GM23338 (cell line): ENCODE measurements at regions not wholly inside any gene's neighbourhood (a gene's known extent, or its start where the extent isn't known, plus 50 kb on each side); places are given as distances from the start of the nearest gene placed in this dataset.

Source experiments
- ATAC-seq: fragments of 200-7000 bp; cut with Tn5 transposase; 3 replicates; pipeline ENCODE4 v1.9.1; 2020
- DNase-seq: peaks from one replicate; pipeline ENCODE4 v3.0.0-alpha.2; 2015; ENCODE audit warnings: low spot score
- H2AFZ ChIP-seq: fragments of 200-600 bp; sonication (generic); 2 replicates; pipeline ENCODE4 v1.8.0; 2016; ENCODE audit warnings: antibody characterized with exemption, mild to moderate bottlenecking, moderate library complexity
- H3F3A ChIP-seq: fragments of 200-600 bp; sonication (generic); replicated peaks from 2 replicates; pipeline ENCODE4 v1.8.0; 2017; ENCODE audit warnings: antibody characterized with exemption, mixed run types, low read depth
- H3K27ac ChIP-seq: fragments of 200-600 bp; sonication (generic); 2 replicates; pipeline ENCODE4 v1.6.1; 2016; ENCODE audit warnings: low read depth
- H3K27me3 ChIP-seq: fragments of 200-600 bp; sonication (generic); 2 replicates; pipeline ENCODE4 v1.8.0; 2016; ENCODE audit warnings: mild to moderate bottlenecking, mixed run types, moderate library complexity; ENCODE audit not compliant: insufficient read depth
- H3K36me3 ChIP-seq: fragments of 200-600 bp; sonication (generic); 2 replicates; pipeline ENCODE4 v1.8.0; 2016; ENCODE audit warnings: mild to moderate bottlenecking; ENCODE audit not compliant: insufficient read depth
- H3K4me1 ChIP-seq: fragments of 200-600 bp; sonication (generic); 2 replicates; pipeline ENCODE4 v1.8.0; 2016; ENCODE audit warnings: mild to moderate bottlenecking, moderate library complexity; ENCODE audit not compliant: insufficient read depth
- H3K4me2 ChIP-seq: fragments of 200-600 bp; sonication (generic); 2 replicates; pipeline ENCODE4 v1.7.1; 2017; ENCODE audit warnings: mixed run types
- H3K4me3 ChIP-seq: fragments of 200-600 bp; sonication (generic); 2 replicates; pipeline ENCODE4 v1.6.1; 2016; ENCODE audit warnings: mixed run types
- H3K79me2 ChIP-seq: fragments of 200-600 bp; sonication (generic); replicated peaks from 2 replicates; pipeline ENCODE4 v1.8.0; 2017; ENCODE audit warnings: mild to moderate bottlenecking; ENCODE audit not compliant: insufficient read depth
- H3K9me2 ChIP-seq: fragments of 200-600 bp; sonication (generic); 2 replicates; pipeline ENCODE4 v1.8.0; 2017; ENCODE audit not compliant: insufficient read depth
- H4K20me1 ChIP-seq: fragments of 200-600 bp; sonication (generic); replicated peaks from 2 replicates; pipeline ENCODE4 v1.8.0; 2017; ENCODE audit warnings: mild to moderate bottlenecking; ENCODE audit not compliant: insufficient read depth
- H3K27ac Mint-ChIP-seq: 2 replicates; pipeline ENCODE4 v1.8.0; 2020; ENCODE audit warnings: inconsistent platforms, mild to moderate bottlenecking, moderate library complexity, mixed read lengths
- H3K27me3 Mint-ChIP-seq: 3 replicates; pipeline ENCODE4 v1.8.0; 2022; ENCODE audit warnings: low read depth, mild to moderate bottlenecking, moderate library complexity, mixed read lengths, inconsistent platforms; ENCODE audit not compliant: insufficient read depth, poor library complexity
- H3K36me3 Mint-ChIP-seq: 3 replicates; pipeline ENCODE4 v1.8.0; 2021; ENCODE audit warnings: low read depth, mild to moderate bottlenecking, inconsistent platforms, moderate library complexity, mixed read lengths
- H3K4me1 Mint-ChIP-seq: 3 replicates; pipeline ENCODE4 v1.8.0; 2020; ENCODE audit warnings: mild to moderate bottlenecking, inconsistent platforms, mixed read lengths
- H3K4me3 Mint-ChIP-seq: 3 replicates; pipeline ENCODE4 v1.8.0; 2021; ENCODE audit warnings: moderate library complexity, mild to moderate bottlenecking, inconsistent platforms, mixed read lengths
- H3K9me3 Mint-ChIP-seq: 3 replicates; pipeline ENCODE4 v1.8.0; 2020; ENCODE audit warnings: moderate library complexity, mild to moderate bottlenecking, inconsistent platforms, mixed read lengths
- EZH2 ChIP-seq: fragments of 200-600 bp; sonication (generic); IDR thresholded peaks from one replicate; pipeline ENCODE4 v1.8.0; 2017; ENCODE audit warnings: antibody characterized with exemption, mild to moderate bottlenecking, low read depth; ENCODE audit not compliant: unreplicated experiment
- EZH2phosphoT487 ChIP-seq: fragments of 200-600 bp; sonication (generic); IDR thresholded peaks from one replicate; pipeline ENCODE4 v1.8.1; 2018; ENCODE audit warnings: antibody characterized with exemption; ENCODE audit not compliant: unreplicated experiment
- NANOG ChIP-seq: IDR thresholded peaks from 2 replicates; pipeline ENCODE4 v1.6.1; 2016; ENCODE audit warnings: antibody characterized with exemption, borderline replicate concordance
- POLR2AphosphoS5 ChIP-seq: IDR thresholded peaks from 2 replicates; pipeline ENCODE4 v1.6.1; 2016; ENCODE audit warnings: antibody characterized with exemption, low read depth
- ZNF114 ChIP-seq: fragments of 250-450 bp; sonication (Bioruptor Pico); IDR thresholded peaks from 2 replicates; pipeline ENCODE4 v1.5.0; 2020; ENCODE audit warnings: mild to moderate bottlenecking, moderate library complexity
- ZNF331 ChIP-seq: fragments of 250-450 bp; sonication (Bioruptor Pico); IDR thresholded peaks from 2 replicates; pipeline ENCODE4 v1.5.0; 2020; ENCODE audit warnings: low read depth, mild to moderate bottlenecking, moderate library complexity
- TF ChIP-seq, protein P1 (sequence below): fragments of 250-450 bp; sonication (Bioruptor Pico); IDR thresholded peaks from 2 replicates; pipeline ENCODE4 v1.5.0; 2020; ENCODE audit warnings: mild to moderate bottlenecking, moderate library complexity

DNA sequence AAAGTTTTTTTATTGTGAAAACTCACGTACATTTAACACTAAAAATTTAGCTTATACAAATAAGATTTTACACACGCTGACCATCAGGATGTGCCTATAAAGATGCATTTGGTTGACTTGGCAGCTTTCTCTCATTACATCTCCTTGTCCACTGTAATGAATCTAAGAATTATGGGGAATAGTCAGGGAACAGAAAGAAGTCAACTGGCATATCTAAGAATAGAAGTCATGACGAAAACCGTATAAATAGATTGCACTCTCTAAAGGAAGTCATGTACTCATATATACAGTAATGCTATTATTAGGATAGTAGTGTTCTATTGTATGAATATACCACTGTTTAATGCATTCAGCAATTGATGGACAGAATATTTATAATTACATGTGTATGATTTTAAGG lies 575.8 kb upstream of the B3GALT2 start:
- no peak overlapping the region for H3K4me3 ChIP-seq
- H3K27ac ChIP-seq = no peak overlapping the region
- DNase-seq = no peak
- no peaks in the 10 kb centered on the region; the same call in 1 of the 2 replicates for H4K20me1 ChIP-seq
- no peak for ATAC-seq
- H3K4me1 ChIP-seq = no peaks in the 10 kb centered on the region
- Mint-ChIP-seq H3K27ac (no peak overlapping the region), H3K4me1 (no peaks in the 10 kb centered on the region), H3K27me3 (no peaks in the 10 kb centered on the region), H3K4me3 (no peak overlapping the region), H3K36me3 (no peaks in the 10 kb centered on the region), H3K9me3 (no peaks in the 10 kb centered on the region)
- no peak overlapping the region for H2AFZ ChIP-seq
- H3F3A ChIP-seq = no peaks in the 10 kb centered on the region
- no peak overlapping the region for H3K4me2 ChIP-seq
- H3K36me3 ChIP-seq = no peaks in the 10 kb centered on the region
- H3K9me2 ChIP-seq = no peaks in the 10 kb centered on the region
- TF ChIP-seq, protein P1, sequence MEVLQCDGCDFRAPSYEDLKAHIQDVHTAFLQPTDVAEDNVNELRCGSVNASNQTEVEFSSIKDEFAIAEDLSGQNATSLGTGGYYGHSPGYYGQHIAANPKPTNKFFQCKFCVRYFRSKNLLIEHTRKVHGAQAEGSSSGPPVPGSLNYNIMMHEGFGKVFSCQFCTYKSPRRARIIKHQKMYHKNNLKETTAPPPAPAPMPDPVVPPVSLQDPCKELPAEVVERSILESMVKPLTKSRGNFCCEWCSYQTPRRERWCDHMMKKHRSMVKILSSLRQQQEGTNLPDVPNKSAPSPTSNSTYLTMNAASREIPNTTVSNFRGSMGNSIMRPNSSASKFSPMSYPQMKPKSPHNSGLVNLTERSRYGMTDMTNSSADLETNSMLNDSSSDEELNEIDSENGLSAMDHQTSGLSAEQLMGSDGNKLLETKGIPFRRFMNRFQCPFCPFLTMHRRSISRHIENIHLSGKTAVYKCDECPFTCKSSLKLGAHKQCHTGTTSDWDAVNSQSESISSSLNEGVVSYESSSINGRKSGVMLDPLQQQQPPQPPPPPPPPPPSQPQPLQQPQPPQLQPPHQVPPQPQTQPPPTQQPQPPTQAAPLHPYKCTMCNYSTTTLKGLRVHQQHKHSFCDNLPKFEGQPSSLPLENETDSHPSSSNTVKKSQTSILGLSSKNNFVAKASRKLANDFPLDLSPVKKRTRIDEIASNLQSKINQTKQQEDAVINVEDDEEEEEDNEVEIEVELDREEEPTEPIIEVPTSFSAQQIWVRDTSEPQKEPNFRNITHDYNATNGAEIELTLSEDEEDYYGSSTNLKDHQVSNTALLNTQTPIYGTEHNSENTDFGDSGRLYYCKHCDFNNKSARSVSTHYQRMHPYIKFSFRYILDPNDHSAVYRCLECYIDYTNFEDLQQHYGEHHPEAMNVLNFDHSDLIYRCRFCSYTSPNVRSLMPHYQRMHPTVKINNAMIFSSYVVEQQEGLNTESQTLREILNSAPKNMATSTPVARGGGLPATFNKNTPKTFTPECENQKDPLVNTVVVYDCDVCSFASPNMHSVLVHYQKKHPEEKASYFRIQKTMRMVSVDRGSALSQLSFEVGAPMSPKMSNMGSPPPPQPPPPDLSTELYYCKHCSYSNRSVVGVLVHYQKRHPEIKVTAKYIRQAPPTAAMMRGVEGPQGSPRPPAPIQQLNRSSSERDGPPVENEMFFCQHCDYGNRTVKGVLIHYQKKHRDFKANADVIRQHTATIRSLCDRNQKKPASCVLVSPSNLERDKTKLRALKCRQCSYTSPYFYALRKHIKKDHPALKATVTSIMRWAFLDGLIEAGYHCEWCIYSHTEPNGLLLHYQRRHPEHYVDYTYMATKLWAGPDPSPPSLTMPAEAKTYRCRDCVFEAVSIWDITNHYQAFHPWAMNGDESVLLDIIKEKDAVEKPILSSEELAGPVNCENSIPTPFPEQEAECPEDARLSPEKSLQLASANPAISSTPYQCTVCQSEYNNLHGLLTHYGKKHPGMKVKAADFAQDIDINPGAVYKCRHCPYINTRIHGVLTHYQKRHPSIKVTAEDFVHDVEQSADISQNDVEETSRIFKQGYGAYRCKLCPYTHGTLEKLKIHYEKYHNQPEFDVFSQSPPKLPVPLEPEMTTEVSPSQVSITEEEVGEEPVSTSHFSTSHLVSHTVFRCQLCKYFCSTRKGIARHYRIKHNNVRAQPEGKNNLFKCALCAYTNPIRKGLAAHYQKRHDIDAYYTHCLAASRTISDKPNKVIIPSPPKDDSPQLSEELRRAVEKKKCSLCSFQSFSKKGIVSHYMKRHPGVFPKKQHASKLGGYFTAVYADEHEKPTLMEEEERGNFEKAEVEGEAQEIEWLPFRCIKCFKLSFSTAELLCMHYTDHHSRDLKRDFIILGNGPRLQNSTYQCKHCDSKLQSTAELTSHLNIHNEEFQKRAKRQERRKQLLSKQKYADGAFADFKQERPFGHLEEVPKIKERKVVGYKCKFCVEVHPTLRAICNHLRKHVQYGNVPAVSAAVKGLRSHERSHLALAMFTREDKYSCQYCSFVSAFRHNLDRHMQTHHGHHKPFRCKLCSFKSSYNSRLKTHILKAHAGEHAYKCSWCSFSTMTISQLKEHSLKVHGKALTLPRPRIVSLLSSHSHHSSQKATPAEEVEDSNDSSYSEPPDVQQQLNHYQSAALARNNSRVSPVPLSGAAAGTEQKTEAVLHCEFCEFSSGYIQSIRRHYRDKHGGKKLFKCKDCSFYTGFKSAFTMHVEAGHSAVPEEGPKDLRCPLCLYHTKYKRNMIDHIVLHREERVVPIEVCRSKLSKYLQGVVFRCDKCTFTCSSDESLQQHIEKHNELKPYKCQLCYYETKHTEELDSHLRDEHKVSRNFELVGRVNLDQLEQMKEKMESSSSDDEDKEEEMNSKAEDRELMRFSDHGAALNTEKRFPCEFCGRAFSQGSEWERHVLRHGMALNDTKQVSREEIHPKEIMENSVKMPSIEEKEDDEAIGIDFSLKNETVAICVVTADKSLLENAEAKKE = no peak
- TF ChIP-seq EZH2 (no peak), NANOG (no peak), POLR2AphosphoS5 (no peak), ZNF331 (no peak), ZNF114 (CRISPR knock-in tag) (no peak)
- H3K27me3 ChIP-seq = no peaks in the 10 kb centered on the region
- no peaks in the 10 kb centered on the region for H3K79me2 ChIP-seq

DNA sequence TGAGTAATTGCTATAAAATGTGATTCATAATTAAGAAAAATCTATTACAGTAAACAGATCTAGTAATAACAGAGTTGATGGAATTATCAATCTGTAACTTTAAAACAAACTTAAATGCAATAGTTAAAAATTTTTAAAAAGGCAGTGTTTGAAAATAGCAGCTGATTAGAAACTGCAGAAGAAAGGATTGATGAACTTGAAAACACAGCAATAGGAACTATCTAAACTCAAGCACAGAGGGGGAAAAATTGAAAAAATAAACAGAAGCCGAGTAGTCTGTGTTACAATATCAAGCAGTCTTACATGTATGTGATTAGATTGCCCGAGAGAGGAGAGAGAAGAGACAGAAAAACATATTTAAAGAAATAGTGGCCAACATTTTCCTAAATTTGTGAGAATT lies 569.0 kb upstream of the B3GALT2 start:
- no peak overlapping the region for H3K4me3 ChIP-seq
- no peaks in the 10 kb centered on the region for H3K79me2 ChIP-seq
- no peak overlapping the region for H3K4me3 Mint-ChIP-seq
- 0 out of 2 replicates have a peak, but pooled peaks cover 4% of the 10 kb centered on the region for H3K4me1 ChIP-seq
- H3K36me3 ChIP-seq = no peaks in the 10 kb centered on the region
- H3K4me2 ChIP-seq = no peak overlapping the region
- no peak for ATAC-seq
- H3K27ac Mint-ChIP-seq = no peak overlapping the region
- H3K27ac ChIP-seq = no peak overlapping the region
- peaks cover 3% of the 10 kb centered on the region; the same call in 1 of the 3 replicates for H3K9me3 Mint-ChIP-seq
- no peaks in the 10 kb centered on the region for H3K27me3 ChIP-seq
- no peaks in the 10 kb centered on the region for H3K27me3 Mint-ChIP-seq
- no peaks in the 10 kb centered on the region for H3K9me2 ChIP-seq
- no peak overlapping the region for H2AFZ ChIP-seq
- H3K4me1 Mint-ChIP-seq = peaks cover 9% of the 10 kb centered on the region
- H3F3A ChIP-seq = no peaks in the 10 kb centered on the region
- no peak for DNase-seq
- no peaks in the 10 kb centered on the region for H3K36me3 Mint-ChIP-seq
- no peaks in the 10 kb centered on the region for H4K20me1 ChIP-seq
- TF ChIP-seq EZH2phosphoT487 (no peak), POLR2AphosphoS5 (no peak), ZNF331 (no peak)
- TF ChIP-seq, protein P1 = no peak
